H1 (cell line): ENCODE measurements at regions not wholly inside any gene's neighbourhood (a gene's known extent, or its start where the extent isn't known, plus 50 kb on each side); places are given as distances from the start of the nearest gene placed in this dataset.

Source experiments
- BRCA1 ChIP-seq: IDR thresholded peaks from 2 replicates; pipeline ENCODE4 v1.6.1; 2012; ENCODE audit warnings: low read depth, low read length, improper control_type of control experiment
- CHD7 ChIP-seq: fragments of 300-600 bp; sonication (generic); IDR thresholded peaks from 2 replicates; pipeline ENCODE4 v1.7.1; 2012; ENCODE audit warnings: low read length, moderate library complexity, mild to moderate bottlenecking, inconsistent platforms; ENCODE audit not compliant: insufficient replicate concordance
- JUND ChIP-seq: IDR thresholded peaks from 2 replicates; pipeline ENCODE4 v1.6.1; 2011; ENCODE audit warnings: mild to moderate bottlenecking, improper control_type of control experiment, low read length
- KDM4A ChIP-seq: IDR thresholded peaks from one replicate; pipeline ENCODE4 v1.7.1; 2012; ENCODE audit warnings: low read depth, mild to moderate bottlenecking, moderate library complexity, low read length, inconsistent platforms; ENCODE audit not compliant: severe bottlenecking
- MAX ChIP-seq: IDR thresholded peaks from 2 replicates; pipeline ENCODE4 v1.6.1; 2012; ENCODE audit warnings: inconsistent platforms
- NRF1 ChIP-seq: IDR thresholded peaks from 2 replicates; pipeline ENCODE4 v1.6.1; 2011; ENCODE audit warnings: mild to moderate bottlenecking, low read depth, low read length, improper control_type of control experiment

- TF ChIP-seq CHD7 (no peak), MAX (no peak), NRF1 (no peak), JUND (no peak), BRCA1 (no peak), KDM4A (no peak)
Measured at GRCh38 chrX:39581411-39581810, 516.3 kb downstream of the BCOR start (continued).
